Astrocyte (in vitro differentiated cells and primary cell): ENCODE measurements at regions not wholly inside any gene's neighbourhood (a gene's known extent, or its start where the extent isn't known, plus 50 kb on each side); places are given as distances from the start of the nearest gene placed in this dataset.

Source experiments
- CTCF ChIP-seq: IDR thresholded peaks from 2 replicates; pipeline ENCODE4 v1.5.1; 2011; ENCODE audit warnings: low read depth, mild to moderate bottlenecking, inconsistent platforms, low read length, moderate library complexity; ENCODE audit not compliant: insufficient read depth
- EZH2 ChIP-seq: IDR thresholded peaks from 2 replicates; pipeline ENCODE4 v1.6.1; 2012; ENCODE audit warnings: mild to moderate bottlenecking, low read length, inconsistent platforms; ENCODE audit not compliant: insufficient read depth

- no peak for TF ChIP-seq EZH2
- TF ChIP-seq CTCF, result no peak
Measured at GRCh38 chr3:102230057-102230456, 204.8 kb upstream of the ZPLD1 start.
